Progenitor cell of endocrine pancreas (in vitro differentiated cells): ENCODE measurements at regions not wholly inside any gene's neighbourhood (a gene's known extent, or its start where the extent isn't known, plus 50 kb on each side); places are given as distances from the start of the nearest gene placed in this dataset.

ENCODE experiments used
- DNase-seq: peaks from one replicate; pipeline ENCODE4 v3.0.0; 2021; ENCODE audit warnings: low spot score; ENCODE audit not compliant: unreplicated experiment
- H3K27ac Mint-ChIP-seq: 2 replicates; pipeline ENCODE4 v1.8.0; 2021; ENCODE audit warnings: mild to moderate bottlenecking, moderate library complexity, mixed read lengths
- H3K27me3 Mint-ChIP-seq: 2 replicates; pipeline ENCODE4 v1.8.0; 2021; ENCODE audit warnings: mixed read lengths
- H3K36me3 Mint-ChIP-seq: 2 replicates; pipeline ENCODE4 v1.8.0; 2022; ENCODE audit warnings: mixed read lengths; ENCODE audit not compliant: insufficient read depth
- H3K4me1 Mint-ChIP-seq: 2 replicates; pipeline ENCODE4 v1.8.0; 2021; ENCODE audit warnings: low read depth, mixed read lengths
- H3K4me3 Mint-ChIP-seq: 2 replicates; pipeline ENCODE4 v1.8.0; 2021; ENCODE audit warnings: low read depth, mild to moderate bottlenecking, moderate library complexity, mixed read lengths
- H3K9me3 Mint-ChIP-seq: 2 replicates; pipeline ENCODE4 v1.8.0; 2021; ENCODE audit warnings: low read depth, mixed read lengths
- CTCF ChIP-seq: fragments of 200-600 bp; sonication (generic); IDR thresholded peaks from one replicate; pipeline ENCODE4 v1.5.0; 2021; ENCODE audit warnings: antibody characterized with exemption, mild to moderate bottlenecking; ENCODE audit not compliant: unreplicated experiment

GRCh38 chr2:195368249-195369217, 288.5 kb upstream of the SLC39A10 start:
- H3K4me1 Mint-ChIP-seq = no peaks in the 10 kb centered on the region
- no peaks in the 10 kb centered on the region for H3K27me3 Mint-ChIP-seq
- TF ChIP-seq CTCF = no peak
- H3K9me3 Mint-ChIP-seq = peaks cover 7% of the 10 kb centered on the region
- no peak overlapping the region for H3K27ac Mint-ChIP-seq
- no peaks in the 10 kb centered on the region for H3K36me3 Mint-ChIP-seq
- no peak overlapping the region for H3K4me3 Mint-ChIP-seq
- no peak for DNase-seq

GRCh38 chr2:195367809-195368208, 289.2 kb upstream of the SLC39A10 start:
- Mint-ChIP-seq H3K4me3 (no peak overlapping the region), H3K27me3 (no peaks in the 10 kb centered on the region), H3K36me3 (no peaks in the 10 kb centered on the region), H3K4me1 (no peaks in the 10 kb centered on the region), H3K27ac (no peak overlapping the region), H3K9me3 (peaks cover 7% of the 10 kb centered on the region)
- DNase-seq = no peak
- TF ChIP-seq CTCF = no peak

- no peaks in the 10 kb centered on the region for H3K27me3 Mint-ChIP-seq
- no peak overlapping the region for H3K27ac Mint-ChIP-seq
- no peak for DNase-seq
- TF ChIP-seq CTCF = no peak
- H3K36me3 Mint-ChIP-seq = no peaks in the 10 kb centered on the region
- H3K4me1 Mint-ChIP-seq = no peaks in the 10 kb centered on the region
- H3K4me3 Mint-ChIP-seq = no peak overlapping the region
- peaks cover 7% of the 10 kb centered on the region for H3K9me3 Mint-ChIP-seq
Observed at GRCh38 chr2:195364015-195364965, 292.7 kb upstream of the SLC39A10 start.

GRCh38 chr2:195363496-195363895, 293.5 kb upstream of the SLC39A10 start:
- H3K4me1 Mint-ChIP-seq = peaks cover 1% of the 10 kb centered on the region
- no peaks in the 10 kb centered on the region for H3K36me3 Mint-ChIP-seq
- no peak overlapping the region for H3K27ac Mint-ChIP-seq
- no peak overlapping the region for H3K4me3 Mint-ChIP-seq
- TF ChIP-seq CTCF = no peak
- no peak for DNase-seq
- no peaks in the 10 kb centered on the region for H3K27me3 Mint-ChIP-seq
- peaks cover 7% of the 10 kb centered on the region for H3K9me3 Mint-ChIP-seq

GRCh38 chr2:195360242-195360641, 296.8 kb upstream of the SLC39A10 start:
- DNase-seq = no peak
- TF ChIP-seq CTCF = no peak
- Mint-ChIP-seq H3K4me1 (peaks cover 1% of the 10 kb centered on the region), H3K4me3 (no peak overlapping the region), H3K36me3 (no peaks in the 10 kb centered on the region), H3K27ac (no peak overlapping the region), H3K9me3 (peaks cover 11% of the 10 kb centered on the region), H3K27me3 (no peaks in the 10 kb centered on the region)
